Neural cell (in vitro differentiated cells): ENCODE measurements at regions not wholly inside any gene's neighbourhood (a gene's known extent, or its start where the extent isn't known, plus 50 kb on each side); places are given as distances from the start of the nearest gene placed in this dataset.

Source experiments
- H2AFZ ChIP-seq: fragments of 200-600, 300-800 bp; sonication (generic), shearing (Covaris generic); 2 replicates; pipeline ENCODE4 v1.6.0; 2014; ENCODE audit warnings: low read depth, mild to moderate bottlenecking, antibody characterized with exemption, low read length, moderate library complexity
- H3F3A ChIP-seq: fragments of 200-600 bp; shearing (Covaris generic); 2 replicates; pipeline ENCODE4 v1.6.1; 2016; ENCODE audit warnings: mild to moderate bottlenecking, moderate library complexity, mixed read lengths, antibody characterized with exemption, low read length; ENCODE audit not compliant: insufficient read depth, poor library complexity, severe bottlenecking
- H3K27ac ChIP-seq: fragments of 200-600, 300-800 bp; sonication (generic), shearing (Covaris generic); 2 replicates; pipeline ENCODE4 v1.5.1; 2014; ENCODE audit warnings: mild to moderate bottlenecking, low read length, moderate library complexity
- H3K27me3 ChIP-seq: fragments of 300-800, 200-600 bp; sonication (generic), shearing (Covaris generic); 2 replicates; pipeline ENCODE4 v1.6.0; 2014; ENCODE audit warnings: mild to moderate bottlenecking, low read depth, low read length, moderate library complexity; ENCODE audit not compliant: insufficient read depth
- H3K36me3 ChIP-seq: fragments of 300-800, 200-600 bp; sonication (generic), shearing (Covaris generic); 2 replicates; pipeline ENCODE4 v1.5.1; 2014; ENCODE audit warnings: mild to moderate bottlenecking, antibody characterized with exemption, low read length, moderate library complexity; ENCODE audit not compliant: insufficient read depth
- H3K4me2 ChIP-seq: fragments of 300-800, 200-600 bp; sonication (generic), shearing (Covaris generic); 2 replicates; pipeline ENCODE4 v1.6.0; 2014; ENCODE audit warnings: mild to moderate bottlenecking, low read length
- H3K4me3 ChIP-seq: fragments of 300-800, 200-600 bp; sonication (generic), shearing (Covaris generic); 2 replicates; pipeline ENCODE4 v1.5.1; 2014; ENCODE audit warnings: mild to moderate bottlenecking, low read length, moderate library complexity
- H3K79me2 ChIP-seq: fragments of 200-600 bp; shearing (Covaris generic); replicated peaks from 2 replicates; pipeline ENCODE4 v1.6.0; 2014; ENCODE audit warnings: mild to moderate bottlenecking, low read length, moderate library complexity; ENCODE audit not compliant: insufficient read depth
- H3K9ac ChIP-seq: fragments of 300-800, 200-600 bp; sonication (generic), shearing (Covaris generic); 2 replicates; pipeline ENCODE4 v1.6.1; 2016; ENCODE audit warnings: mild to moderate bottlenecking, low read length, mixed read lengths
- H3K9me2 ChIP-seq: fragments of 200-600 bp; shearing (Covaris generic); 2 replicates; pipeline ENCODE4 v1.6.1; 2016; ENCODE audit warnings: mild to moderate bottlenecking, low read length, mixed read lengths; ENCODE audit not compliant: insufficient read depth
- H3K9me3 ChIP-seq: fragments of 200-600, 300-800 bp; sonication (generic), shearing (Covaris generic); 2 replicates; pipeline ENCODE4 v1.6.1; 2016; ENCODE audit warnings: mild to moderate bottlenecking, mixed run types, low read length, moderate library complexity, mixed read lengths
- H4K20me1 ChIP-seq: fragments of 200-600 bp; shearing (Covaris generic); 2 replicates; pipeline ENCODE4 v1.6.1; 2016; ENCODE audit warnings: mild to moderate bottlenecking, mixed run types; ENCODE audit not compliant: insufficient read depth
- CTCF ChIP-seq: fragments of 450-650 bp; IDR thresholded peaks from 2 replicates; pipeline ENCODE4 v1.5.1; 2014; ENCODE audit warnings: antibody characterized with exemption, mild to moderate bottlenecking, moderate library complexity; ENCODE audit not compliant: poor library complexity, severe bottlenecking
- EP300 ChIP-seq: fragments of 450-650 bp; conservative IDR thresholded peaks from 2 replicates; pipeline ENCODE4 v1.6.1; 2014; ENCODE audit warnings: antibody characterized with exemption, mild to moderate bottlenecking, moderate library complexity; ENCODE audit not compliant: poor library complexity, severe bottlenecking
- EZH2 ChIP-seq: fragments of 200-600, 300-800 bp; shearing (Covaris generic), sonication (generic); IDR thresholded peaks from 2 replicates; pipeline ENCODE4 v1.6.1; 2014; ENCODE audit warnings: antibody characterized with exemption, low read length, borderline replicate concordance, mild to moderate bottlenecking; ENCODE audit not compliant: insufficient read depth, poor library complexity, severe bottlenecking
- MXI1 ChIP-seq: fragments of 450-650 bp; conservative IDR thresholded peaks from 2 replicates; pipeline ENCODE4 v1.6.1; 2014; ENCODE audit warnings: antibody characterized with exemption, mild to moderate bottlenecking; ENCODE audit not compliant: poor library complexity, severe bottlenecking
- POLR2AphosphoS5 ChIP-seq: IDR thresholded peaks from 2 replicates; pipeline ENCODE4 v1.6.1; 2012
- RAD21 ChIP-seq: fragments of 450-650 bp; conservative IDR thresholded peaks from 2 replicates; pipeline ENCODE4 v1.6.1; 2014; ENCODE audit warnings: antibody characterized with exemption, mild to moderate bottlenecking, moderate library complexity
- REST ChIP-seq: IDR thresholded peaks from 2 replicates; pipeline ENCODE4 v1.6.1; 2012; ENCODE audit warnings: borderline replicate concordance
- SMC3 ChIP-seq: fragments of 450-650 bp; conservative IDR thresholded peaks from 2 replicates; pipeline ENCODE4 v1.6.1; 2014; ENCODE audit warnings: antibody characterized with exemption, mild to moderate bottlenecking, moderate library complexity; ENCODE audit not compliant: poor library complexity
- TAF1 ChIP-seq: IDR thresholded peaks from 2 replicates; pipeline ENCODE4 v1.6.1; 2012; ENCODE audit warnings: low read depth

DNA sequence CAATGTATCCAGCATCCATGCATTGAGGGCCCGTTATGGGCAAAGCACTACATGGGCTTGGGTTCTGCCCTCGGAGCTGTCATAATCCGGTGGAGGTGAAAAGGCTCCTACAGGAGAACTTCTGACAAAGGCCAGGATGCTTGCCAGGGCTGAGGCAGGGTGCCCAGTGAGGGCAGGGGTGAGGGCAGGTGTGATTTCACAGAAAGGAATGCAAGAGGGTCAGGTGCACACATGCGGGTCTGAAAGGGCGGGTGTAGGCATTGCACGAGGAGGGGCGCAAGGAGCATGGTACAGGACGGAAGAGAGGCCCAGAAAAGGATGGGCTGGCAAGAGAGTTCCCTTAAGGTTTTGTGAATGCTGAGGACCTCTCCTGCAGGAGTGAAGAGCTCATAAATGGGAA is 348.0 kb downstream of the BTBD3 start:
- Histone ChIP-seq H3K4me2 (no peak overlapping the region), H3K9me3 (no peaks in the 10 kb centered on the region), H3K27me3 (no peaks in the 10 kb centered on the region), H4K20me1 (no peaks in the 10 kb centered on the region), H2AFZ (no peak overlapping the region), H3K36me3 (no peaks in the 10 kb centered on the region), H3K79me2 (no peaks in the 10 kb centered on the region), H3K9me2 (no peaks in the 10 kb centered on the region), H3K27ac (no peak overlapping the region), H3K4me3 (no peak overlapping the region), H3F3A (no peaks in the 10 kb centered on the region), H3K9ac (no peak overlapping the region)
- TF ChIP-seq REST = no peak
- TF ChIP-seq POLR2AphosphoS5 = no peak
- TF ChIP-seq EZH2 = no peak
- TF ChIP-seq MXI1 = no peak
- no peak for TF ChIP-seq CTCF
- TF ChIP-seq TAF1 = no peak
- no peak for TF ChIP-seq SMC3
- TF ChIP-seq EP300 = no peak
- no peak for TF ChIP-seq RAD21

DNA sequence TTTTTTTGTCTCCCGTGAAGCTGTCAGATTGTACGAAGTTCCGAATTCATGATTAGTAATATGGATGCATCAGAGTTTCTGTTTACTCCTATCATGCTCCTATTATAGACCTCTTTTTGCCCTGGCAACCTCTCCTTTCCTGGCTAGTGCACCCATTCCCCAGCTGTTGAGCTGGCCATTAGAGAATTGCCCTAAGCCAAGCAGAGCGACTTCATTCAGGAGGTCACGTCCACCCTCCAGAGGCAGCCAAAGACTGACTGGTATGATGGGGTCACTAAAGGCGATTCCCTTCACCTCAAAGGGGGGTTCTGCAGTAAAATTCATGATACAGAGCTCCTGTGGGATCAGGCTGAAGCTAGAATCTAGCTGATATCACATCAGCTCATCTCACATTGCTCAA is 351.9 kb downstream of the BTBD3 start:
- Histone ChIP-seq H3K27ac (no peak overlapping the region), H3K4me3 (no peak overlapping the region), H3K79me2 (no peaks in the 10 kb centered on the region), H3K4me2 (no peak overlapping the region), H3K36me3 (no peaks in the 10 kb centered on the region), H2AFZ (no peak overlapping the region), H3K9me3 (no peaks in the 10 kb centered on the region), H3F3A (no peaks in the 10 kb centered on the region), H3K9me2 (no peaks in the 10 kb centered on the region), H3K9ac (no peak overlapping the region), H3K27me3 (no peaks in the 10 kb centered on the region), H4K20me1 (no peaks in the 10 kb centered on the region)
- TF ChIP-seq POLR2AphosphoS5 (no peak), EP300 (no peak), MXI1 (no peak), RAD21 (no peak), SMC3 (no peak), TAF1 (no peak), EZH2 (no peak), REST (no peak), CTCF (no peak)
